GM21825 (cell line): ENCODE measurements at regions not wholly inside any gene's neighbourhood (a gene's known extent, or its start where the extent isn't known, plus 50 kb on each side); places are given as distances from the start of the nearest gene placed in this dataset.
"Not testable (repeated sequence)": the region's sequence is repeated elsewhere in the genome, so short reads cannot be mapped to it uniquely, and the experiment has no call there.

Experiments used
- ATAC-seq: cut with Tn5 transposase; IDR thresholded peaks from one replicate; pipeline ENCODE4 v1.9.1; 2021; ENCODE audit warnings: mild to moderate bottlenecking, moderate library complexity; ENCODE audit not compliant: unreplicated experiment

DNA sequence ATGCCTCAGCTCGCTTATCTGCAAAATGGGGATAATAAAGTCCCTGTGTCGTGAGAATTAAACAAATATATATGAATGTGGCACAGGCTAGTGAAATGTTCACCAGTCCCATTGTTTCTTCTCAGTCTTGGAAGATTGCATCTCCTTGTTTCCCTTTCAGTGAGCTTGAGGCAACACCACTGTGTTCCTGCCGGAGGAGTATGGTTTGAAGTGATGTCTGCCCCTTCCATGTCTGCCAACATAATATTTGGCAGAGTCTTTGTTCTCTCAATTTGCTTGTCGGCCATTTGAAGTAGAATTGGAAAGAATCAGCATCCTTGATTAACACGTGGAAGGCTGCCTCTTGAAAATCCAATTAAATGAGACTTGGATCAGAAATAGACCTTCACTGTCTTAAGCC lies 1088.5 kb upstream of the INTU start:
- no peak for ATAC-seq

GRCh38 chr4:126546197-126546596 lies 1086.6 kb upstream of the INTU start:
- not testable (repeated sequence) for ATAC-seq

DNA sequence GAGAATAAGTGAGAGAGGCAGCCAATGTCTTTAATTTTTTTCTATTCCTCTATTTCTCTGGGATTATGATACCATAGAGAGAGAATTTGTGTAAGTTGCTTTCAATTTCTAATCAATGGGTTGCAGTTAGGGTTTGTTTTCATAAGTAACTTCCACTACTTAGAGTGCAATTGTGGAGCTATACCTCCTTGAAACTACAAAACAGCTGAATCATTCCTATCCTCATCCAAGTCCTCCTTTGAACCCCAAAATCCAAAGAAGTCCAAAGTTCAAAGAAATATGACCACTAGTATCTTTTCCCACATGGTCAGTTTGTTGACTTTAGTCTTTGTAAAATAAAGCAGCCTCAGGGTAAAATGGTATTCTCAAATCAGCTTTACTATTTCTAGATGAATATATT lies 1085.4 kb upstream of the INTU start:
- no peak for ATAC-seq

DNA sequence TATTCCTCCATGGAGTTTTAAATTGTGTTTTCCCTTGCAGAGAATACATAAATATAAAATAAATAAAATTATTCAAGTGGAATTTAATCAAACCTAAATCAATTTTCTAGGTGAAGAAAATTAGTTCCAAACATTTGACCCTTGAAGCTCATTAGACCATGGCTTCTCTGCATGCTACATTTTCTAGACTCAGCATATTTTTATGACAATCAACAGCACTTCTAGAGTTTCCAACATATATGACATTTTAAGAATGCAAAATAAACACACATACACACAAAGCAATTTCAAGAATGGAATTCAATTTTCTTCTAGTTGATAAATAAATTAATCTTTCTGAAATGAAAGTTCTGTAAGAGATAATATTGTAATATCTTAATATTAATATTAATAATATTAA lies 1083.9 kb upstream of the INTU start:
- ATAC-seq, result no peak

DNA sequence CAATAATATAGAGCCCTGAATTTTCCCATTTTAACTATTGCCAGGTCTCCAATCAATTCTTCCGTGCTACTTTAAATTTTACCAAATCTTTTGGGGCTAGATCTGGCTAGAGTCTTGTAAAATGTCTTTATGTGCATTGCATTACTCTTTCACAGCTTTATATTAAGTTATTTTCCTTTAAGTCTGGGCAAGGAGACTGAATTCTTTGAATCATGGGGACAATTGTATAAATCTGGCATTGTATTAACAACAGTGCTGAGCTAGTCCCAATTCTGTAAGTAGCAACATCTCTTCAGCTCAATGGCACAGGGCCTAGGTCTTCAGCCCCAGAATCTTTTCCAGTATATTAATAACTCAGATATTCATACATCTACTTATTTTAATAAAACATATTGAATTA lies 1080.4 kb upstream of the INTU start:
- no peak for ATAC-seq

DNA sequence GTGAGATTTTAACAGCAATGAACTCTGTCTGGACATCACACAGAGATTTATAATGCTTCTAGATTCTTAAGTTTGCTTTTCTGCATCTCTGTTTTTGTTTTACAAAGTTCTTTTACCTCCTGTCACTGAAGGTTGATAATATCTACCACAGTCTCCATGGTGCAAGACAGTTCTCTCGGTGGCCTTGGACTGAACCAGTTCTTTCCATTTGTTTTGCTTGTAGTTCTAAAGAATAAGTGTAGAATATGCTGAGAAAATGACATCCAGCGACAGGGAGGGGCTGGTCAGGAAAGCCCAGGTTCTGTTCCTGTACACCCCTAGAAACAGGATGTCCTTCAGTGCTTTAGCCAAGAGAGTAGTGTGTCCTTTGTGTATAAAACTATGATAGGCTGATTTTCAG lies 1079.5 kb upstream of the INTU start:
- no peak for ATAC-seq

DNA sequence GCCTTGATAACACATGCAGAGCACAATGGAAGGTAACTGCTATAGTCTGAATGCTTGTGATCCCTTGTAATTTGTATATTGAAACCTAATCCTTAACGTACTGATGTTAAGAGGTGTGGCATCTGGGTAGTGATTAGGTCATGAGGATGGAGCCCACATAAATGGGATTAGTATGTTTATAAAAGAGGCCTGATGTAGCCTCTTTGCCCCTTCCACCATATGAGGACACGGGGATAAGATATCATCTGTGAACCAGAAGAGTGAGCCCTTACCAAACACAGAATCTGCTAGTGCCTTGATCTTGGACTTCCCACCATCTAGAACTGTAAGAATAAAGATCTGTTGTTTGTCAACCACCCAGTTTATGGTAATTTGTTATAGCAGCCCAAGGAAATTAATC lies 1074.2 kb upstream of the INTU start:
- no peak for ATAC-seq

GRCh38 chr4:126559961-126560360 lies 1072.8 kb upstream of the INTU start:
- ATAC-seq, result no peak

DNA sequence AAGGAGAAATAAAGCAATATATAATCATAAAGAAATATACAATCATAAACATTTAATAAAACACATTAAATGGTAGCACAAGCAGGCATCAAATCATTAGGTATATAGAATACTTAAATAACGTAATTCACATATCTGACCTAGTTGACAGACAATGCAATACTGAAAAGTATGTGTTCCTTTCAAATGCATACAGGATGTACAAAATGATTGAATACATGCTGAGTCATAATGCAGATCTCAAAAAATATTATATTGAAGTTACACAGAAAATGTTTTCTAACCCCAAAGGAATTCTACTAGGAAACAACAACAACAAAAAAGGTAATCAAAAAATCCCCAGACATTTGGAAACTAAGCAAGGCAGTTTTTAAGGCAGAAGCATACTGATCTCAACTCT lies 1072.0 kb upstream of the INTU start:
- ATAC-seq, result no peak

DNA sequence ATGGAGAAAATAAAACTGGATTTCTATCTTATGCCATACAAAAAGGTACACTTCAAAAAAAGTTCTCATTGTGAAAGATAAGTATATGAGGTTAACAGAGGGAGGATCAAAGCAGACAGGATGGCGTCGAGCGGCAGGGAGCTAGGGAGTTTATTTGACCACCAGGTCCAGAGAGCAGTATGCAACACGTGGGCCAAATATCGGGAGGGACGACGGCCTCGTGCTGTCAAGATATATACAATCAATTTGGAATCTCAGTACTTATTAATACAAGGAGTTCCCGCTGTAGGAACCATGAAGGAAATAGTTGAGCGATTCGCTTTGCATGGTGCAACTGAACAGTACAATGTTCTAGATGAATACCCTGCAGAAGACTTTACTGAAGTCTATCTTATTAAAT lies 1069.4 kb upstream of the INTU start:
- no peak for ATAC-seq

- no peak for ATAC-seq
Observed at GRCh38 chr4:126564283-126564854, 1068.4 kb upstream of the INTU start.

- no peak for ATAC-seq
Observed at GRCh38 chr4:126568652-126569570, 1063.8 kb upstream of the INTU start.

GRCh38 chr4:126572264-126572663 lies 1060.5 kb upstream of the INTU start:
- ATAC-seq, result no peak

- ATAC-seq, result no peak
Observed at GRCh38 chr4:126582737-126583136, 1050.0 kb upstream of the INTU start.

GRCh38 chr4:126583509-126583908 lies 1049.2 kb upstream of the INTU start:
- ATAC-seq, result no peak

DNA sequence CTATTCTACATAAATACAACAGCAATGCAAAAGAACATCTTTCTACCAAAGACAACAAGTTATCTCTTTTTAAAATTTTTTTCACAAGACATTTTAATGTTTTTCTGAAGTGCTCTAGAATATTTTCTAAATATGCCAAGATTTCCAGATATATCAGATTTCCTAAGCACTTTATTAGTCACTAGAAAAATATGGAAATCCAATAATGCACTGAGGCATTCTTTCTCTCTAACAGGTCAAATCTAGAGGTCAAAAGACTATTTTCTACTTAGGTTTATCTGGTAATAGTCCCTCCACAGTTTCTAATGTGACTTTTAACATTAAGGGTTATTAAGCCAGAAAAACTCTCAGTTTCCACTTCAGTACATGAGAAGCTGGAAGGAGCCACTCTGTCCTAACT lies 1041.2 kb upstream of the INTU start:
- no peak for ATAC-seq

- ATAC-seq, result no peak
Observed at GRCh38 chr4:126592088-126592487, 1040.7 kb upstream of the INTU start.

GRCh38 chr4:126593626-126594025 lies 1039.1 kb upstream of the INTU start:
- no peak for ATAC-seq

DNA sequence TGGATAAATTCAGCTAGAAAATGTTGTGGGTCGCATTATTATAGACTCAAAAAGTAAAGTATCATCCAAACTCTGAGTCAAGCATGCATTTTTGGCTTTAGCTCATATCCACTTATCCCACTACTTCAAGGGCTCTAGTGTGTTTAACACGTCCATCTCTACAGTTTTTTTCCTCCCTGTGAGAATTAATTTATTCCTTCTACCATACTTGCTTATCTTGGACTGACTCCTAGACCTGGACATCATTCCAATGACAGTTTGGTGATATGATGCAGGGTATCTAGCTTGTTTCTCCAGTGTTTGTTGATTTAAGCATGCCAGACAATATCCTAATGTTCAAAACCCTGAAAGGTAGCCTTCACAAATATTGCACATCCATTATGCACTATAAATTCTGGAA lies 1037.1 kb upstream of the INTU start:
- ATAC-seq, result no peak

DNA sequence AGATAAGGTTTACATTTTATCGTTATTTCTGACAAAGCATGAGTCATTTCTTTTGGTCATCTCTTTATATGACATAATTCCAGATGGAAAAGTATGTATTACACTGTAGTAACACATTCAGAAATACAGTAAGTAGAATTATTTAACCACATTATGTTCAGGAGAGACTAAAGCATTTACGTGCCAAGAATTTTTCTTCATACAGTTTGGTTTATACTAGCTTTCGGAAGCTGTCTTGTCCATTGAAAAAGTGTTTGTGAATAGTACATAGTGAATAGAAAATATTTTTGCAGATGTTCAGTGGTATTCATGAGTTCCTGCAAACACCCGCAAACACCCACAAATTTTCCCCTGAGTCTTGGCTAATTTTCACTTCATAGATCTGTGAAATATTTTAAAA lies 1033.0 kb upstream of the INTU start:
- ATAC-seq, result no peak

GRCh38 chr4:126603210-126603609 lies 1029.5 kb upstream of the INTU start:
- ATAC-seq, result no peak

DNA sequence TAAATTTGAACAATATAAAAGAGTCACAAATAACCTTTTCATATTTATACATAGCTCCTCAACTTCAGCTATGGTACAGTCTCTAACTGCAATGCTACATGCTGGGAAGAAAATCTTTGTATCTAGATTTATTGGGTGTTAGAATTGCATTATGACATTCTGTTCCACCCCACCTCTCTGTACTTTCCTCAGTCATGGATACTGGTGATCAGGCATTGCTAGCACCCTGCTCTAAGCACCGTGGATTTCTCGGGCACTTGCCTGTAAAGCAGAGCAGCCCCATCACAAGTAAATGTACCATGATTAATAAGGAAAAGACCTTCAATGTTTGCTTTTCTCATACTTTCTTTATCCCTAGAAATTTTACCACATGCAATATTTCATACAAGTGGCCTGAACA lies 1028.9 kb upstream of the INTU start:
- no peak for ATAC-seq
